H1 (cell line): ENCODE measurements at regions not wholly inside any gene's neighbourhood (a gene's known extent, or its start where the extent isn't known, plus 50 kb on each side); places are given as distances from the start of the nearest gene placed in this dataset.

Source experiments
- CTCF ChIA-PET: fragments of 300-600 bp; sonication (Branson Sonifier 250); formaldehyde crosslinking; loops from one replicate; lab custom pipeline; 2021; ENCODE audit not compliant: partially characterized antibody; lab: Charles Lee
- POLR2A ChIA-PET: fragments of 300-600 bp; sonication (Branson Sonifier 250); formaldehyde crosslinking; loops from one replicate; lab custom pipeline; 2021; ENCODE audit warnings: inconsistent platforms; ENCODE audit not compliant: partially characterized antibody; lab: Charles Lee
- DNase-seq, 2 experiments: peaks; one replicate each; pipeline versions ENCODE4 v3.0.0 to v3.0.0-alpha.2; 2010 to 2022; ENCODE audit warnings: low spot score in 2 of 2, low read depth in 1 of 2, mixed read lengths in 1 of 2
- FAIRE-seq: peaks from 2 replicates; lab custom pipeline; 2011; peaks lifted over from hg19 to GRCh38; lab: Jason Lieb, UNC
- H2AFZ ChIP-seq: 2 replicates; pipeline ENCODE4 v1.8.1; 2012; ENCODE audit warnings: low read length, inconsistent platforms
- H2AK5ac ChIP-seq: 2 replicates; pipeline ENCODE4 v1.6.1; 2013; ENCODE audit warnings: low read depth, low read length
- H2BK120ac ChIP-seq: replicated peaks from 2 replicates; pipeline ENCODE3; 2013; ENCODE audit warnings: low read depth, low read length, inconsistent platforms
- H2BK12ac ChIP-seq: 2 replicates; pipeline ENCODE4 v1.6.1; 2013; ENCODE audit warnings: low read depth, low read length
- H2BK15ac ChIP-seq: 2 replicates; pipeline ENCODE4 v1.6.1; 2013; ENCODE audit warnings: low read length
- H2BK20ac ChIP-seq: 2 replicates; pipeline ENCODE4 v1.6.1; 2013; ENCODE audit warnings: low read length
- H2BK5ac ChIP-seq: 2 replicates; pipeline ENCODE4 v1.6.1; 2013; ENCODE audit warnings: low read depth, low read length
- H3K14ac ChIP-seq: 2 replicates; pipeline ENCODE4 v1.6.1; 2013; ENCODE audit warnings: inconsistent platforms; ENCODE audit not compliant: insufficient read length
- H3K18ac ChIP-seq: 2 replicates; pipeline ENCODE4 v1.6.1; 2013; ENCODE audit warnings: low read length; ENCODE audit errors: extremely low read depth
- H3K23ac ChIP-seq: 2 replicates; pipeline ENCODE4 v1.6.1; 2013; ENCODE audit warnings: inconsistent platforms; ENCODE audit not compliant: insufficient read length
- H3K23me2 ChIP-seq: 2 replicates; pipeline ENCODE4 v1.6.1; 2013; ENCODE audit warnings: low read depth, low read length
- H3K27ac ChIP-seq: 2 replicates; pipeline ENCODE4 v1.6.1; 2011; ENCODE audit warnings: low read depth, low read length, inconsistent platforms
- H3K27me3 ChIP-seq, 4 experiments: replicated peaks in 1 of 4; 1 replicate in 1 of 4; 2 replicates in 3 of 4; pipeline versions ENCODE4 v1.6.1 to v1.8.1; 2011 to 2013; ENCODE audit warnings: low read length in 3 of 4, mild to moderate bottlenecking in 3 of 4, inconsistent platforms in 2 of 4, mixed read lengths in 2 of 4, moderate library complexity in 1 of 4; ENCODE audit not compliant: control insufficient read depth in 3 of 4, insufficient read depth in 3 of 4; ENCODE audit errors: extremely low read depth in 1 of 4
- H3K36me3 ChIP-seq, 4 experiments: 2 replicates each; pipeline versions ENCODE4 v1.6.1 to v1.8.1; 2011 to 2013; ENCODE audit warnings: mild to moderate bottlenecking in 4 of 4, low read length in 3 of 4, moderate library complexity in 2 of 4, control low read depth in 1 of 4, inconsistent platforms in 1 of 4; ENCODE audit not compliant: insufficient read depth in 4 of 4, control insufficient read depth in 2 of 4
- H3K4ac ChIP-seq: replicated peaks from 2 replicates; pipeline ENCODE3; 2013; ENCODE audit warnings: low read length, low read depth, mixed read lengths, inconsistent platforms; ENCODE audit not compliant: insufficient read length
- H3K4me1 ChIP-seq, 4 experiments: replicated peaks in 1 of 4; 1 replicate in 1 of 4; 2 replicates in 3 of 4; pipeline versions ENCODE4 v1.6.1 to v1.8.1; 2011 to 2013; ENCODE audit warnings: low read length in 3 of 4, inconsistent platforms in 2 of 4, mixed read lengths in 1 of 4; ENCODE audit not compliant: insufficient read depth in 4 of 4, control insufficient read depth in 3 of 4
- H3K4me2 ChIP-seq, 2 experiments: 2 replicates each; pipeline versions ENCODE4 v1.6.1 to v1.8.1; 2011 to 2013; ENCODE audit warnings: low read depth in 2 of 2, low read length in 2 of 2, control low read depth in 1 of 2, inconsistent platforms in 1 of 2, mild to moderate bottlenecking in 1 of 2; ENCODE audit not compliant: insufficient read depth in 1 of 2
- H3K4me3 ChIP-seq, 4 experiments: fragments of 200-600, 300-600 bp in 1 of 4; sonication (generic), shearing (Covaris generic), sonication (Bioruptor Twin) in 1 of 4; 2 replicates each; pipeline versions ENCODE4 v1.5.1 to v1.8.1; 2011 to 2016; ENCODE audit warnings: low read length in 4 of 4, low read depth in 3 of 4, control low read depth in 2 of 4, inconsistent platforms in 2 of 4, mild to moderate bottlenecking in 2 of 4, mixed read lengths in 1 of 4, moderate library complexity in 1 of 4; ENCODE audit not compliant: insufficient read depth in 2 of 4; ENCODE audit errors: extremely low read depth in 1 of 4
- H3K56ac ChIP-seq: replicated peaks from 2 replicates; pipeline ENCODE3; 2013; ENCODE audit warnings: low read depth, mild to moderate bottlenecking, mixed read lengths, low read length, inconsistent platforms; ENCODE audit not compliant: insufficient read length
- H3K79me1 ChIP-seq: 2 replicates; pipeline ENCODE4 v1.6.1; 2013; ENCODE audit warnings: low read depth, low read length, control low read depth
- H3K79me2 ChIP-seq, 2 experiments: 2 replicates each; pipeline versions ENCODE4 v1.6.1 to v1.8.1; 2012 to 2013; ENCODE audit warnings: low read length in 2 of 2, mild to moderate bottlenecking in 2 of 2, inconsistent platforms in 1 of 2; ENCODE audit not compliant: insufficient read depth in 2 of 2, control insufficient read depth in 1 of 2
- H3K9ac ChIP-seq, 4 experiments: replicated peaks in 1 of 4; 1 replicate in 1 of 4; 2 replicates in 3 of 4; pipeline versions ENCODE4 v1.6.1 to v1.8.1; 2011 to 2013; ENCODE audit warnings: low read depth in 3 of 4, low read length in 3 of 4, control low read depth in 2 of 4, mild to moderate bottlenecking in 2 of 4, moderate library complexity in 2 of 4, inconsistent platforms in 1 of 4; ENCODE audit errors: extremely low read depth in 1 of 4
- H3K9me3 ChIP-seq, 2 experiments: 2 replicates each; pipeline versions ENCODE4 v1.6.1 to v1.8.1; 2012 to 2013; ENCODE audit warnings: mild to moderate bottlenecking in 2 of 2, moderate library complexity in 2 of 2, control low read depth in 1 of 2, inconsistent platforms in 1 of 2, low read depth in 1 of 2, low read length in 1 of 2, mixed read lengths in 1 of 2; ENCODE audit not compliant: insufficient read depth in 2 of 2
- H4K20me1 ChIP-seq, 2 experiments: replicated peaks in 1 of 2; 2 replicates each; pipeline versions ENCODE3 to v1.8.1; 2011 to 2013; ENCODE audit warnings: inconsistent platforms in 2 of 2, low read length in 2 of 2, mild to moderate bottlenecking in 1 of 2; ENCODE audit not compliant: insufficient read depth in 2 of 2, control insufficient read depth in 1 of 2
- H4K5ac ChIP-seq: 2 replicates; pipeline ENCODE4 v1.6.1; 2013; ENCODE audit warnings: low read length, low read depth, mixed read lengths, inconsistent platforms; ENCODE audit not compliant: insufficient read length
- H4K8ac ChIP-seq: 2 replicates; pipeline ENCODE4 v1.8.0; 2013; ENCODE audit warnings: mild to moderate bottlenecking, moderate library complexity, low read length, inconsistent platforms; ENCODE audit not compliant: insufficient read depth; ENCODE audit errors: extremely low read depth
- H4K91ac ChIP-seq: replicated peaks from 2 replicates; pipeline ENCODE3; 2013; ENCODE audit warnings: low read length, mixed read lengths, inconsistent platforms; ENCODE audit not compliant: insufficient read length
- CREB1 ChIP-seq: IDR thresholded peaks from 2 replicates; pipeline ENCODE4 v1.6.1; 2012; ENCODE audit warnings: inconsistent platforms
- HDAC2 ChIP-seq, 2 experiments: fragments of 300-600 bp in 1 of 2; sonication (generic) in 1 of 2; IDR thresholded peaks; 2 replicates each; pipeline ENCODE4 v1.6.1; 2011 to 2012; ENCODE audit warnings: low read depth in 2 of 2, low read length in 2 of 2, mild to moderate bottlenecking in 2 of 2, moderate library complexity in 2 of 2, borderline replicate concordance in 1 of 2, inconsistent platforms in 1 of 2
- POU5F1 ChIP-seq: IDR thresholded peaks from 2 replicates; pipeline ENCODE4 v1.6.1; 2011; ENCODE audit warnings: low read depth, mild to moderate bottlenecking, low read length, moderate library complexity
- ZNF274 ChIP-seq: IDR thresholded peaks from 2 replicates; pipeline ENCODE4 v1.7.0; 2012; ENCODE audit warnings: low read length, borderline replicate concordance; ENCODE audit errors: extremely low read depth
- WGBS, 2 experiments: shearing (Covaris generic) in 1 of 2; methylation state at CpG; one replicate each; pipeline versions ENCODE4 v1.1.6 to v1.1.7; 2013 to 2015; ENCODE audit warnings: low lambda C conversion rate in 2 of 2, mixed read lengths in 2 of 2, inconsistent platforms in 1 of 2, low coverage in 1 of 2, missing lambda C conversion rate in 1 of 2; ENCODE audit not compliant: insufficient replicate concordance in 2 of 2, insufficient coverage in 1 of 2, insufficient read length in 1 of 2; ENCODE audit errors: extremely low coverage in 1 of 2, missing lambda C conversion rate in 1 of 2; 5-methylcytosine and 5-hydroxymethylcytosine counted together

- no peak overlapping the region for H3K23ac ChIP-seq
- H3K4me2 ChIP-seq = no peak overlapping the region
- no peaks in the 10 kb centered on the region for H4K20me1 ChIP-seq
- H2BK15ac ChIP-seq = no peak overlapping the region
- no peak overlapping the region for H3K18ac ChIP-seq
- H3K27ac ChIP-seq = no peak overlapping the region
- no peak overlapping the region for H3K14ac ChIP-seq
- WGBS, 2 experiments = 81% methylated on average over 2 of the region's 2 CpGs; no CpG with 5 or more reads in 1 of the 2 experiments
- H2BK12ac ChIP-seq = no peak overlapping the region
- H3K56ac ChIP-seq = no peak overlapping the region
- H3K9me3 ChIP-seq = no peaks in the 10 kb centered on the region
- TF ChIP-seq POU5F1 (no peak), ZNF274 (no peak), CREB1 (no peak), HDAC2 (IDR thresholded peaks at IDR 0.05; ENCODE audit: borderline replicate concordance in 1 of 2, low read depth in 2 of 2, low read length in 2 of 2) (no peak)
- TF ChIP-seq, all 59 proteins: peak for 0
- Histone ChIP-seq H2BK5ac (no peak overlapping the region), H3K4ac (no peak overlapping the region), H3K9ac (no peak overlapping the region), H2AFZ (no peak overlapping the region), H2AK5ac (no peak overlapping the region), H4K8ac (no peak overlapping the region), H3K79me2 (no peaks in the 10 kb centered on the region), H3K79me1 (no peaks in the 10 kb centered on the region), H4K5ac (no peak overlapping the region), H2BK20ac (no peak overlapping the region), H2BK120ac (no peak overlapping the region), H3K23me2 (no peaks in the 10 kb centered on the region), H3K27me3 (no peaks in the 10 kb centered on the region), H4K91ac (no peak overlapping the region), H3K4me1 (no peaks in the 10 kb centered on the region), H3K36me3 (no peaks in the 10 kb centered on the region), H3K4me3 (no peak overlapping the region)
- ChIA-PET POLR2A (no interaction called here), CTCF (interaction anchor here (0.9 to 1.2 kb wide), 3 partner anchors 12 to 32 kb away, joined by 3 to 4 read pairs (median 3); no protein-coding TSS in a partner anchor)
- FAIRE-seq = no peak
- no peak for DNase-seq
These were observed 691.5 kb upstream of the LRRN3 start for GRCh38 chr7:110399421-110399820.
